ENCODE measurements at regions not wholly inside any gene's neighbourhood (a gene's known extent, or its start where the extent isn't known, plus 50 kb on each side); places are given as distances from the start of the nearest gene placed in this dataset.
"Not testable (repeated sequence)": the region's sequence is repeated elsewhere in the genome, so short reads cannot be mapped to it uniquely, and the experiment has no call there.

DNA sequence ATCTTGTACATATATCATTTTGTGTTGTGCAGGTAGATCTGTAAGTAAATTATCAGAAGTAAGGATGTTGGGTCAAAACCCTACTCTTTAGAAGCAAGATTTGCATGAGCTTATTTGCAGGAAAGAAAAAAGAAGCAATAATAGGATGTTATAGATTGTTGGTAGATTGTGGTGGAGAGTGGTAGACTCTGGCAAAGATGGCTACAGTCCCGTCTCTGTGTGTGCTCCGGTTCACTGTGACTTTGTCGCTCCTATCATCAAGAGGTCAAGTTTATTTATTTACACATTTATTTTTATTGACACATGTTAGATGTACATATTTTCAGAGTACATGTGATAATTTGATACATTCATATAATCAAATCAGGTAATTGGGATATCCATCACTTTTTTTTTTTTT is 81.0 kb upstream of the NDUFV2 start:
- DNase-seq: no peak

DNA sequence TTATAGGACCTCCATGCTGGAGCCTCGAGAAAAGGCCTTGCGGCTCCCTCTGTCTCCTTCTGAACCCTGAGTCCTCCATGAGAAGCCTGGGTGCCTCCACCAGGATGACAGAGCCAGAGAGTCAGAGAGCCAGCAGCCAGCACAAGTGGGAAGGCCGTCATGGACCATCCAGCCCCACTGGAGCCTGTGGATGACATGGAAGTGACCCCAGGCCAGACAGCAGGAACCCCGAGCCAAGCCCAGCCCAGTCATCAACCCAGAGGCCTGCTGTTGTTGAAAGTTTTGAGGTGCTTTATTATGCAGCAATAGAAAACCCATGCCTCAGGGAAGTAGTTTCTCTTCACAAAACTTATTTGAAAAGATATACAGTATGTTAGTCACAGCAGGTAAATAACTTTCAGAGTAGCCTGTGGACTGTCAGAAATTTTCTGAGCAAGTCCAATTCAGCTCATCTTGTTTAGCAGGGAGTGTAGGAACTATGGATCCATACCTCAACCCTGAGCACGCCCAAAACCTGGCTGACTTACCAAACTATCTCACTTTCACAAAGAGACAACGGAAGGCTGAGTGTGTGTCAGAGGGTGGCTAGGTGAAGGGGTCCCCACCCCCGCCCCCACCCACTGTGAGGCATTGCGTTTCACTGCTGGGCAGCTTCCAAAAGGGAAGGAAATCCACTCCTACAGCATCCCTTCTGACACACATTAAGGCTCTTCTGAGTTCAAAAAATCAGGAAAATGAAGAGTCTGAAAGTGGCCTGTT is 79.9 kb upstream of the NDUFV2 start:
- no peak for DNase-seq

DNA sequence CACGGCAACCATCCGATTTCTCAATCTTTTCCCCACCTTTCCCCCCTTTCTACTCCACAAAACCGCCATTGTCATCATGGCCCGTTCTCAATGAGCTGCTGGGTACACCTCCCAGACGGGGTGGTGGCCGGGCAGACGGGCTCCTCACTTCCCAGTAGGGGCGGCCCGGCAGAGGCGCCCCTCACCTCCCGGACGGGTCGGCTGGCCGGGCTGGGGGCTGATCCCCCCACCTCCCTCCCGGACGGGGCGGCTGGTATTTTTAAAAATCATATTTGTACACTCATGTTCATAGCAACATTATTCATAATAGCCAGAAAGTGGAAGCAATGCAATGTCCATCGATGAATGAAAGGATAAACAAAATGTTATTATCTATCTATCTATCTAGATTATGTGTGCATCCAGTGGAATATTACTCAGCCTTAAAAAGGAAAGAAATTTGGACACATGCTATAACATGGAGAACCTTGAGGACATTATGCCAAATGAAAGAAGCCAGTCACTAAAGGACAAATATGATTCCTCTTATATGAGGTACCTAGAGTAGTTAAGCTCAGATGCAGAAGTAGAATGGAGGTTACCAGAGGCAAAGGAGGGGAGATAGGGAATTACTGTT is 78.4 kb upstream of the NDUFV2 start:
- DNase-seq: not testable (repeated sequence)

DNA sequence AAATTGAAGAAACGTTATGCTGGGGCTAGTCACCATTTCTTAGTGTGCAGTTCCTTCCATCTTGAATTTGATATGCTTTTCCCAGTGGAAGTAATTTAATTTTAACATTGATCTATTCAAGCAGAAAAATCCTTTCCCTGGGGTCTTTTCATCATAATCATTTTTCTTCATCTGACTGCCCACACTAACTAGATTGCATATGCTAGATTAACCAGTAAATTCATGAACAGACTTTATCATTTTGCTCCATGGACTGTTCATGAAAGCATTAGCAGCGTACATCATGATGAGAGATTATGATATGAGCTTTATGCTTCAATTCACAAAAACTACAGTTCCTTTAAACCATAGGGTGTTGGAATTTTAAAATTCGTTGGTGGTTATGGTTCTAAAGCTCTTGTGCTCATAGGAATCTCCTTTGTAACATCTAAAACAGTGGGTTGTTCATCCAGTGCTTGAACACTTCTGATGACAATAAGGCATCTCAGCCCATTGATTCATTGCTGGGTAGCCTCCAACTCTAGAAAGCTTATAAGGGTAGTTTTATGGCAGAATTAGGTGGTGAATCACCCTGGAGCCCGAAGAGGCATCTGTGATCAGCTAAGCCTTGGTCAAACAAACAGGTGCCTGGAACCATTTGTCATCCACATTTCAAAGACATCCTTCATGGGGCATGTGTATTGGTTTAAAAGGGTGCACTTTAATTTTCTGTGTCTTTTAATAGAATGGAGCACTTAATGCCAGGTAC is 77.2 kb upstream of the NDUFV2 start:
- DNase-seq: no peak

DNA sequence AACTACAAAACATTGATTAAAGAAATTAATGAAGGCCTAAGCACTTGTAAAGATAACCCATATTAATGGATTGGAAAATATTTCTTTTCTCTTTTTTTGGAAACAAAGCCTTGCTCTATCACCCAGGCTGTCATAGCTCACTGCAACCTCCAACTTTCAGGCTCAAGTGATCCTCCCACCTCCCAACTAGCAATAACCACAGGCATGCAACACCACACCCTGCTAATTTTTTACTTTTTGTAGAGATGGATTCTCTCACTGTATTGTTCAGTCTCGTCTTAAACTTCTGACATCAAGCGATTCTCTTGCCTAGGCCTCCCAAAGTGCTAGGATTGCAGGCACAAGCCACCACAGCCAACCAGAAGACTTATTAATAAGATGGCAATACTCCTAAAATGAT is 73.4 kb upstream of the NDUFV2 start:
- no peak for DNase-seq

DNA sequence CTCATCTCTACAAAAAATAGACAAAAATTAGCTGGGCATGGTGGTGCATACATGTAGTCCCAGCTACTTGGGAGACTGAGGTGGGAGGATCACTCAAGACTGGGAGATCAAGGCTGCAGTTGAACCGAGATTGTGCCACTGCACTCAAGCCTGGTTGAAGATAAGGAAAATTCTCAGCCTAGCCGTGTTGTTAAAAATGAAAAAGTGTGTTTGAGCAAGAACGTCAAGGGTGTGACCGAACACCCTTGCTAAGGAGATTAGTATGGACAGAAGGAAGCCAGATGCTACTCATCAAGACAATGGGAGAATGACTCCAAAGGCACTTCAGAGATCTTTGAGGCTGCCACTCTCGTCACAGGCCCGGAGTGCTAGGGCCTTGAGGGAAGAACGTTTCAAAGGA is 70.0 kb upstream of the NDUFV2 start:
- DNase-seq: no peak

DNA sequence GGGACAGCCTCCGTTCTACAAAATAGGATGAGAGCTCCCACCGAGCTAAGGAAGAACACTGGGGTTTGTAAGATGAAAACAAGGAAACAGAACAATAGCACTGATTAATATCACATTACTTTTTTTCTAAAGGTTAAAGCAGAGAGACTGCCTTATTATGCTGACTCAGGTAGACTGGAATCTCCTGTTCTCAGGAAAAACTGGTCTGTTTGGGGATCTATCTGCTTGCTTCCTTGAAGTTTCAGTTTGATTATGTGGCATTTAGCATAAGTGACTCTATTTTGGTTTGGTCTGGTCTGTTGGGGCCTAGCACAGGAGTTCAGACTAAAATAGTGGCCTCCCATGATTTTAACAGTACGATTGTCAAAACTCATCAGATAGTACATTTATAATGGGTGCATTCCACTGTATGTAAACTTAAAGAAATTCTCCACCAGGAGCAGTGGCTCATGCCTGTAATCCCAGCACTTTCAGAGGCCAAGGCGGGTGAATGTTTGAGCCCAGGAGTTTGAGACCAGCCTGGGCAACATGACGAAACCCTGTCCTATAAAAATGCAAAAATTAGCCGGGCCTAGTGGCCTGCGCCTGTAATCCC is 64.1 kb upstream of the NDUFV2 start:
- no peak for DNase-seq

DNA sequence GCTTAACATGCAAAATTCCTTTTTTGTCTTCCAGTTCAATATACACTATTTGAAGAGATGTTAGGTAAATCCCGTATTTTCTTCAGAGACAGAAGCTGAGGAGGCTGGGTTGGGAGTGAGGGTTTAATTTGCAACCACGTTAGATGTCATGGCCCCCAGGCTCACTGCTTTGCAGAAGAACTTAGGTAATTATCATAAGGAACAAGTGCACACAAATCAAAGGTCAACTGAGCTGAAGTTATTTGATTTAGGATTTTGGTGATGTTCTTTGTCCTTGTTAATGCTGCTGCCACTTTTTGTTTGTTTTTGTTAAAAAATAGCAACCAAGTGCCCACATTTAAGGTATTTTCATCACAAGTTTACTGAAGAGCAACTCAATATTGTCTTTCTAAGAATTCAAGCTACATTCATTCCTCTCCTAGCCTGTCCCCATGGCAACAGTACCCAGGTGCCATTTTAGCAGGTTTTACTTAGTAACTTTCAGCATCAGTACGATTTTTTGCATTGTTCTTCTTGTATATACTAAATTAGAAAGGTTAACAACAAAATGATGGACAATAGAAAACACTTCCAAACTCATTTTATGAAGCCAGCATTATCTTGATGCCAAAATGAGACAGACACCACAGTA is 62.9 kb upstream of the NDUFV2 start:
- no peak for DNase-seq

DNA sequence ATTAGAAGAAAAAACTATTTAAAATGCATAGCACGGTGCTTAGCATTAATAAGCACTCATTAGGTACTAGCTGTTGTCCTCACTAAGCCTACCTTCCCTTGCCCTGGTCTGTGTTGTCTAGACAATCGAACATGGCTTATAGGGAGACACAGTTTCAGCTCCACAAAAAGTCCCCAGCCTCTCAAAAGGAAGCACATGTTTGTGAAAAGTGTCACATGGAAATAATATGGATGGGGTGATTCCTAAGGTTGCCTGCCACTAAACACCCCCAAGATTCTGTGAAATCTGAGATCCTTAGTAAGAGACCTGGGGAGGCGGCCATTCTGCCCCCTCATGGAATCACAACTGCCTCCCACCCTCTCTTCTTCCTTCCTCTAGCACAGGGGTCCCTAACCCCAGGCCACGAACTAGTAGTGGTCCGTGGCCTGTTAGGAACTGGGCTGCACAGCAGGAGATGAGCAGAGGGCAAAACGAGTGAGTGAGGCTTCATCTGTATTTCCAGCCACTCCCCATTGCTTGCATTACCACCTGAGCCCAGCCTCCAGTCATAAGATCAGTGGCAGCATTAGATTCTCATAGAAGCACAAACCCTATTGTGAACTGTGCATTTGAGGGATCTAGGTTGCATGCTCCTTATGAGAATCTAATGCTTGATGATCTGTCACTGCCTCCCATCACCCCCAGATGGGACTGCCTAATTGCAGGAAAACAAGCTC is 59.6 kb upstream of the NDUFV2 start:
- no peak for DNase-seq

DNA sequence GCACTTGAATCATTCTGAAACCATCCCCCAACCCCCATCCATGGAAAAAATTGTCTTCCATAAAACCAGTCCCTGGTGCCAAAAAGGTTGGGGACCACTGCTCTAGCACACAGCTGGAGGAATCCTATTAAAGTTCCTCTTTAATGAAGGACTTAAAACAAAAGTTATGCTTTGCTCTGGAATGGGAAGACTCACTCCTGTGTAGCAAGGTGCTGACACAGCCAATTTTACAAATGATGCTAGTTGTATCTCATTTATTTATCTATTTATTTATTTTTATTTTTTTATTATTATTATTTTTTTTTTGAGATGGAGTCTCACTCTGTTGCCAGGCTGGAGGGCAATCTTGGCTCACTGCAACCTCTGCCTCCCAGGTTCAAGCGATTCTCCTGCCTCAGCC is 58.9 kb upstream of the NDUFV2 start:
- no peak for DNase-seq

DNA sequence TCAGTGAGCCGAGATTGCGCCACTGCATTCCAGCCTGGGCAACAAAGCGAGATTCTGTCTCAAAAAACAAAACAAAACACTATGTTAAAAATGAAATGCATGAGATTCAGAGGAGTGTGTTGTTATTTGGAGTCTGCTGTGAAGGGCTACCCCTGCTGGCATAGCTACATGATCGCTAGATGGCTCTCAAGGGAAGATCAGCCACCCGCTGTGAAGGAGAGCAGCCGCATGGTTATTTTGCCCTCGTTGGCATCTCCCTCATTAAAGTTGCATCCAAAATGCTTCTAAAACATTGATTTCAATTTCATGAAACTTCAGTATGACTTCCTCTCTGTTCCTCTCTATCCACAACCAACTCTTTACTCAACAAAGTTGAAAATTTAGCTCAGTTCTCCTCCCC is 54.8 kb upstream of the NDUFV2 start:
- no peak for DNase-seq

DNA sequence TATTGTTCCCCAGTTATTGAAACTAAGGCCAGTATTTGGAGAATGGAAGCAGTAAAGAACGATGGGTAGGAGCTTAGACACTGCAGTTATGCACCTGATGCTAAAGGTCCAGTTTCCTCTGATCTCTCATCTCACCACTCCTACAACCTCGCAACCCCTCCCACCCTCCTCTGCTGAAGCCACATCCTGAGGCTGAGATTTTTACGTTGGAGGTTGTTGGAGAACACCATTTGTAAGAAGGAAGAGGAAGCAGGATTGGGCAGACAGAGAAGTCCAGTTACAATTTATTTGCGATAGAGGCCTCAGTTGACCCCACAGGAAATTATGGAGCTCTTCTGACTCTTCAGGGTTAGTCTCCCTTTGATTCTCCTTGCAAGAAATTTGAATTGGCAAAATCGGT is 54.3 kb upstream of the NDUFV2 start:
- no peak for DNase-seq

DNA sequence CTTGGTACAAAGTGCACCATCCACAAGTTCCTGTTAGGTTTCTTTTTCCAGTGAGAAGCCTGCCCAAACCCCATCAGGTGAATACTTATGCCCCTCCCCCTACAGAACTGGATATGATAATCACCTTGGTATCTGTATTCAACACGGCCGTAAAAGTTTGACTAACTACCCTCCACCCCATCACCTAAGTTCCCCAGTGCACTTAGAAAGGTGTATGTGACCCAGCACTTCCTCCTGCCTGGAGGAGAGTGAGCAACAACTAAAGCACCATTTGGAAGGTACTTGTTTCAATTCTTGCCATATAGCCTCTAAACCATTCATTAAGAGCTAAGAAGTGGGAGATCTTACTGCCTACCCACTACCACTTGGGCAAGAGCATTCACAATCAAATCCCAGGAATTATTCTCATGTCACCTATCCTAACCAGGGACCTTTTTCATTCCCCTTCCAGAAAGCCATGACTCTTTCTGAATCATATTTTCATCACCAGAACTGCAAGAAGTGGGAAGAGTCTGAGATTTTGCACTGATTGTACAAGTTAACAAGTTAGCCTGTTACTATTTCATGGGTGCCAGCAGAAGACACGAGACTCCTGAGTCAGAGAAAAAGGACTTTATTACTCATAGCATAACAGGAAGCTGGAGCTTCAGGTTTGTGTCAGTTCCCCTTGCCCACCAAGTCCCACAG is 53.5 kb upstream of the NDUFV2 start:
- DNase-seq: no peak

DNA sequence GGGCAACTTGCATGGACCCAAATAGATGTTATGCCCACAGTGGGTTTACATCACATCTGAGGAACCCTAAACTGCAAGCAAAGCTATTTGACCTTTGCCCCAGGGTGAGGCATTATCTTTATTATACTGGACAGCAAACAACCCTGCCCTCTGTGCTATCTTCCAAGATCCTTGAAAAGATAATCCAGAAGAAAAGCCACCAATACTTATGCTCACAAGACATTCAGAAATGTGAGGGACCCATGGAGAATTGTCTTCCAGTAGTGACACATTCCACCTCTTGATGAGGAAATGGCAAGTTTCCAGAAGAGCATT is 53.0 kb upstream of the NDUFV2 start:
- DNase-seq: no peak

DNA sequence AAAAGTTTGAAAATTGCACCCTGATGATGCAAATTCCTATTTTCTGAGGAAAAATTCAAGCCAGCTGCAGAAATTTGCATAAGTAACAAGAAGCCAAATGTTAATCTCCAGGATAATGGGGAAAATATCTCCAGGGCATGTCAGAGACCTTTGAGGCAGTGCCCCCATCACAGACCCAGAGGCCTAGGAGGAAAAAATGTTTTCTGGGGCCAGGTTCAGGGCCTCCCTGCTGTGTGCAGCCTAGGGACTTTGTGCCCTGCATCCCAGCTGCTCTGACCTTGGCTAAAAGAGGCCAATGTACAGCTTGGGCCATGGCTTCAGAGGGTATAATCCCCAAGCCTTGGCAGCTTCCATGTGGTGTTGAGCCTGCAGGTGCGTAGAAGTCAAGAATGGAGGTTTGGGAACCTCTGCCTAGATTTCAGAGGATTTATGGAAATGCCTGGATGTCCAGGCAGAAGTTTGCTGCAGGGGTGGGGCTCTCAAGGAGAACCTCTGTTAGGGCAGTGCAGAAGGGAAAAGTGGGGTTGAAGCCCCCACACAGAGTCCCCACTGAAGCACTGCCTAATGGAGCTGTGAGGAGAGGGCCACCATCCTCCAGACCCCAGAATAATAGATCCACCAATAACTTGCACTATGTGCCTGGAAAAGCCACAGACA is 51.7 kb upstream of the NDUFV2 start:
- DNase-seq: not testable (repeated sequence)

All from activated CD4-positive, CD25-positive, alpha-beta regulatory T cell treated with anti-CD3 and anti-CD28 coated beads, Interleukin-2, amount 50 U/mL, for 72 hours (primary cell).